ENCODE measurements at regions not wholly inside any gene's neighbourhood (a gene's known extent, or its start where the extent isn't known, plus 50 kb on each side); places are given as distances from the start of the nearest gene placed in this dataset.

- no peak for DNase-seq
Measured at GRCh38 chr6:48893048-48893447, 570.0 kb downstream of the MMUT start.

GRCh38 chr6:48891308-48891707, 571.7 kb downstream of the MMUT start:
- no peak for DNase-seq

DNA sequence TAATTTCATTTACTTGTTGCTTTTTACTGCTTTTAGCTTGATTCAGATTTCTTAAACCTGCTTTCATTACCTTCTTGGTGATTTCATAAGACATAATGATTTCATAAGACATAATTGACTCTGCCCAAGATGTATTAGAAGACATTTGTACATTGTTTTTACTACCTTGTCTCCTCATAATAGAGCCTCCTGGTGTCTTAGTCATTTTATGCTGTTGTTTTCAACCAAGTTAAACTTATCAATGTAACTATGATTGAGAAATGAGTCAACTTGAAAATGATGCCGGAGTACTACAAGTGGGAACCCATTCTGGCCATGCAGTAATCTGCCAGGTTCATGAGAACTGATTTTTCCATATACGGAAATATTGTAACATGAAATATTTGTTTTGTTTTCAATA, 573.6 kb downstream of the MMUT start:
- DNase-seq, result no peak

DNA sequence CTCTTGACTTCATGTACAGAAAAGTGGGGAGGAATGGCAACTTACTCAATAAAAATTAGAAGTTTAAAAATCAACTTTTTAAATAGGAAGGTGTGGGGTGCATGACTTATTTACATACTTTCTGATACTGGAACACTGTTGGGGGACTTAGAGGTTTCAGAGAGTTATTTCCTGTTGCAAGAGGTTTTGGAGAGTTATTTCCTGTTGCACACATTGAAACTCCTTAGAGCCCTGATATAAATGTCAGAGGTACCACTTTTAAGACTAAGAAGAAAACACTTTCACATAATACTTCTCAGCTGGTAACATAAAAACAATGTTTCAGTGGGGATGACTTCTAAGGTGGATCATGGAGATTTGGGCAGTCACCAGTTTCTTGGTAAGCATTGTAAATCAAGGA, 579.9 kb downstream of the MMUT start:
- DNase-seq, result no peak

GRCh38 chr6:48881551-48881950, 581.5 kb downstream of the MMUT start:
- DNase-seq, result no peak

GRCh38 chr6:48869595-48869994, 593.5 kb downstream of the MMUT start:
- no peak for DNase-seq

DNA sequence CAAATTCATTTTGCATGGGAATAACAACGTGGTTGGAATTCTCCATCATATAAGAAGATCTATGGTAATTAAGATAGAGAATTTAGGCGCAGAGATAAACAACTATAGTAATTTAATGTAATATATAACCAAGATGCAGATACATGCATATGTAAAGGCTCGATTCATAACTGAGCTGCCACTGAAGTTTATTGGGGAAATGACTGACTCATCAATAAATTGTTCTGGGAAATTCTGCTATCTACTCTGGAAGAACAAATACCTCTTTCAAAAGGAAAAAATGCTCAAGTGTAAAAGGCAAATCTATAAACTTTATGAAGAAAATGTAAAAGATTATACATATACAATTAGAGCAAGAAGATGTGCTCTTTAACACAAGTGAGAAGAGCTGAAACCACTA, 596.4 kb downstream of the MMUT start:
- no peak for DNase-seq

- no peak for DNase-seq
Measured at GRCh38 chr6:48860175-48860574, 602.9 kb downstream of the MMUT start.

DNA sequence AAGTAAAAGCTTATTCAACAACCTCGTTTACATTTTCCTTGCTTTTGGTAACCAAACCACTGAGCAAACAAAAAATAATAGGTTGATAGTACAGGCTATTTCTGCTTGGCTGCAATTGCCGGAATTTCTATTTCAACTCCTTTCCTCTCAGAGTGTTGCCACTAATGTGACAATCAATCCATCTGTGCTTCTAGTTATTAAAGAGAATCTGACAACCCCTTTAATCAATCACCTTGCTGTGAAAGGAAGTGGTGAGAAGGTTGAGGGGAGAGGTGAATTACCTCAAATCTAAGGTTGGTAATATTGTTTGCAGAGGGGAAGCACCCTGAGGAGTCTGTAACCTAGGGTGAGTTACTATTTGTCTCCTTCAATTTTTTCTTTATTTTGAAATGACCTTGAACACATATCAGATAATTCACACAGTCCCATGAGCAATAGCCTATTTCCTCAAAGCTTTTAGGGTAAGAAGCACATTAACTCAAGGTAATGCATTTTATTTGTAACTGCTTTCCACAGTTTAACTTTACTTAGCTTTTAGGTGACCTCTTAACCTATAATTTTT, 603.4 kb downstream of the MMUT start:
- no peak for DNase-seq

GRCh38 chr6:48845219-48845618, 617.8 kb downstream of the MMUT start:
- no peak for DNase-seq

DNA sequence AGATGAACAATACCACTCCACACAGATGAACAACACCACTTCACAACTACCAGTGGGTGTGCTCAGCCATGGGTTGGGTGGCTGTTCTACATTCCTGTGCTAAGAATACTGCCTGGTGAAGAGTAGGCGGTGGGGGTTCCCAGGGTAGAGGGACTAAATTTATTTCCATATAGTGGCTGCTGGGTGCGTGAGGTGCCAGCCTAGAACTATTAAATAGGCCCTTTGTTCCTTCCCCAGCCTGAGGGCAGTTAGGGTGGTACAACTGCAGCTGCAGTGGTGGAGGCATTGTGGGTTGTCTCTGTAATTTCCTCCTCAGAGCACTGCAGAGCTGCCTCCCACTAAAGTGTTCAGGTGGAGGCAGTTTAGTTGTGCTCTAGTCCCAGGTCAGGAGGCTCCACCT, 618.4 kb downstream of the MMUT start:
- DNase-seq, result no peak

GRCh38 chr6:48840896-48841295, 622.2 kb downstream of the MMUT start:
- DNase-seq, result no peak

GRCh38 chr6:48839206-48839605, 623.8 kb downstream of the MMUT start:
- no peak for DNase-seq

DNA sequence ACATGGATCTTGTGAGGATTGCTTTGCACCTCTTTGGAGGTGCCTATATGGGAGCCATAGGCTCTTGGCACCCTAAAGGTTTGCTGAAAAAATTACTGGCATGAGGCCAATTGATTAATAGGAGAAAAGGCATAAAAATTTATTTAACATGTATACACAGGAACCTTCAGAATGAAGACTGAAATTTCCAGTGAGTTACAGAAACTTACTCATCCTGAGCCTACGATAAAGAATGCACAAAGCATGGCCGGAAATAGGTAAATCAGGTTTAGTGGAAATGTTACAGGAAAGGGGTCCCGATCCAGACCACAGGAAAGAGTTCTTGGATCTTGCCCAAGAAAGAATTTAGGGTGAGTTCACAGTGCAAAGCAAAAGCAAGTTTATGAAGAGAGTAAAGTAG, 625.3 kb downstream of the MMUT start:
- no peak for DNase-seq

DNA sequence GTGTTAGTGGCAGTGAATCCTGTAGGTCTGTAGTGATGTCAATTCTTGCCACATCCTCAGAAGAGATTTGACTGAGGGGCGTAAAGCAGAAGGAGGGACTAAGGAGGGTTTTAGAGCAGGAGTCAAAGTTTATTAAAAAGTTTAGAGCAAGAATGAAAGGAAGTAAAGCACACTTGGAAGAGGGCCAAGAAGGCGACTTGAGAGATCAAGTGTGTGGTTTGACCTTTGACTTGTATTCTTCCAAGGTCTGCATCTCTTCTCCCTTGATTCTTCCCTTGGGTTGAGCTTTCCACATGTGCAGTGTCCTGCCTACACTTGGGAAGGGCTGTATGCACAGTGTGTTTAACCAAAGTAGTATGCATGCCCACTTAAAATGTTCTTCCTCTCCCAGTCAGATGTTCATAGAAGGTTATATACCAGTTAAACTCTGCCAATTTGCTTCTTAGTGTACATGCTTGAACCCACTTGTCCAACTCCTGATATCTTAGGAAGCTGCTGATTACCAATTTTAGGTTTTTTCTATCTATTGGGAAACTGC, 627.6 kb downstream of the MMUT start:
- peak; percentile 1 for DNase-seq

- DNase-seq, result no peak
Measured at GRCh38 chr6:48834706-48835105, 628.3 kb downstream of the MMUT start.

- no peak for DNase-seq
Measured at GRCh38 chr6:48833916-48834315, 629.1 kb downstream of the MMUT start.

GRCh38 chr6:48826901-48827701, 636.0 kb downstream of the MMUT start:
- DNase-seq, result no peak

GRCh38 chr6:48826152-48826515, 636.9 kb downstream of the MMUT start:
- no peak for DNase-seq

- DNase-seq, result no peak
Measured at GRCh38 chr6:48825501-48826151, 637.4 kb downstream of the MMUT start.

- no peak for DNase-seq
Measured at GRCh38 chr6:48818052-48818412, 645.0 kb downstream of the MMUT start.

DNA sequence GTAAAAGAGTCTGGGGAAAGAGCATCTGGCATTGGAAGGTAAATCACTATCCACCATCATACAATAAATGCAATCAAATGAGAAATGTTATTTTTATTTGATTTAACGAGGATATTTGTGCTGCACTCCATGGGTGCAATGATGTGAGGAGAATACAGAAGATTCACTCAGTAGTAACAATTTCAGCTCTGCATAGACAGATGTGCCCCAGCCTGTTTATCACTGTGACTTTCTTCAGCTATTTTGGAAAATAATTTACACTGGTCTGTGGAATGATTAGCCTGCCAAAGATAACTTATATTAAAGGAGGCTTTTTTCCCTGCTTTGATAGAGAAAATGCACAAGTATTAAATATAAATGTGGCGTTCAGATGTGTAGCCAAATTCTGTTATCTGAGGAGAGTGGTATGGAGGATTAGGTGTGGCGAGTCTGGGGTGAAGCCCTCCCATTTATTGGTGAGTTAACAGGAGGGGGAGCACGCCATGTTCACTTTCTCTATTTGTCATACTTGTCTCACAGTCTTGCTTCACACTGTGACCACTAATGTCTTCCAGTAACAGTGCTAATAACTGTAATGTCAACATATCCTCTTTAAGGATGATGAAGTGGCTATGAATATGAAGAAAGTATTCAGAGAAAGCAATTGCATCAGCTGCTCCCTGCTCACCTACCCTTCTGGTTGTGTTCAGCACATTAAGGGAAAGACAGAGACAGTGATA, 645.6 kb downstream of the MMUT start:
- DNase-seq, result no peak

DNA sequence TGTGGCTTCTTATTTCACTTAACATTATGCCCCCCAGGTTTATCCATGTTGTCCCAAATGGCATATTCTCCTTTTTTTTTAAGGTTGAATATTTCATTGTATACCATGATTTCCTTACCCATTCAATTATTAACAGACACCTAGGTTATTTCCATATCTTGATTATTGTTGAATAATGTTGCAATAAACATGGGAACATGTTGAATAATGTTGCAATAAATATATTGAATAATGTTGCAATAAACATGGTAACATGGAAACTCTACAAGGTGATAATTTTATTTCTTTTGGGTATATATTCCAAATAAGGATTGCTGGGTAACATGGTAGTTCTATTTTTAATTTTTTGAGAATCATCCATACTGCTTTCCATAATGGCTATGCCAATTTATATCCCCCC, 648.1 kb downstream of the MMUT start:
- DNase-seq, result no peak

GRCh38 chr6:48813836-48814235, 649.2 kb downstream of the MMUT start:
- no peak for DNase-seq

Measured in hematopoietic multipotent progenitor cell treated with erythropoietin and hydrocortisone succinate and interleukin-3 and kit ligand, for 4 days (in vitro differentiated cells).